ENCODE measurements at regions not wholly inside any gene's neighbourhood (a gene's known extent, or its start where the extent isn't known, plus 50 kb on each side); places are given as distances from the start of the nearest gene placed in this dataset.

- TF ChIP-seq EZH2phosphoT487 (IDR thresholded peaks at IDR 0.05; ENCODE audit: borderline replicate concordance, low read length) (no peak), EZH2 (IDR thresholded peaks at IDR 0.05; ENCODE audit: low read length, unreplicated experiment) (no peak), CTCF (conservative IDR thresholded peaks at IDR 0.05; ENCODE audit: low read depth, low read length) (no peak)
- H3F3A ChIP-seq (ENCODE audit: low read length, unreplicated experiment) = no peaks in the 10 kb centered on the region
These were observed 674.6 kb upstream of the SGCG start for GRCh38 chr13:22506096-22506691.

GRCh38 chr13:22517544-22517943 lies 663.2 kb upstream of the SGCG start:
- CTCF ChIA-PET = no interaction called here
- H3K4me3 ChIP-seq (ENCODE audit: low read length) = no peak overlapping the region
- TF ChIP-seq EZH2 (IDR thresholded peaks at IDR 0.05; ENCODE audit: low read length, unreplicated experiment) (no peak), EZH2phosphoT487 (IDR thresholded peaks at IDR 0.05; ENCODE audit: borderline replicate concordance, low read length) (no peak), CTCF (conservative IDR thresholded peaks at IDR 0.05; ENCODE audit: low read depth, low read length) (no peak)
- no peak overlapping the region for H3K9ac ChIP-seq (ENCODE audit: low read length)
- no peaks in the 10 kb centered on the region for H3K79me2 ChIP-seq (ENCODE audit: low read length)
- H3K9me3 ChIP-seq (ENCODE audit: low read length) = no peaks in the 10 kb centered on the region
- no TSS peak for BruUV-seq (replicated peaks)
- H3K27me3 ChIP-seq (ENCODE audit: low read length) = no peaks in the 10 kb centered on the region
- H4K20me1 ChIP-seq (ENCODE audit: low read length) = no peaks in the 10 kb centered on the region
- H3F3A ChIP-seq (ENCODE audit: low read length, unreplicated experiment) = no peaks in the 10 kb centered on the region
- no peak overlapping the region for H2AFZ ChIP-seq (ENCODE audit: low read length)
- DNase-seq (no peak), ATAC-seq (no peak)
- H3K9me2 ChIP-seq (replicated peaks; ENCODE audit: low read length) = no peaks in the 10 kb centered on the region
- H3K36me3 ChIP-seq (ENCODE audit: low read depth, low read length) = no peaks in the 10 kb centered on the region
- no peak overlapping the region for H3K4me2 ChIP-seq (ENCODE audit: low read length)
- POLR2A ChIA-PET (ENCODE audit: unreplicated experiment) = no interaction called here
- intact Hi-C loops (cut with micrococcal nuclease) = no loop called here
- H3K27ac ChIP-seq (ENCODE audit: low read length) = no peak overlapping the region
- no peaks in the 10 kb centered on the region for H3K4me1 ChIP-seq (ENCODE audit: insufficient read depth, low read length)

More at GRCh38 chr13:22506096-22506691, 674.6 kb upstream of the SGCG start:
- H3K79me2 ChIP-seq (ENCODE audit: low read length) = no peaks in the 10 kb centered on the region
- H3K9ac ChIP-seq (ENCODE audit: low read length) = no peak overlapping the region
- CTCF ChIA-PET = no interaction called here
- H3K27me3 ChIP-seq (ENCODE audit: low read length) = no peaks in the 10 kb centered on the region
- no peaks in the 10 kb centered on the region for H3K9me3 ChIP-seq (ENCODE audit: low read length)
- no peaks in the 10 kb centered on the region for H3K36me3 ChIP-seq (ENCODE audit: low read depth, low read length)
- H3K9me2 ChIP-seq (replicated peaks; ENCODE audit: low read length) = no peaks in the 10 kb centered on the region
- H2AFZ ChIP-seq (ENCODE audit: low read length) = no peak overlapping the region
- ATAC-seq (no peak), DNase-seq (no peak)
- BruUV-seq (replicated peaks) = no TSS peak
- no peak overlapping the region for H3K27ac ChIP-seq (ENCODE audit: low read length)
- intact Hi-C loops (cut with micrococcal nuclease) = no loop called here
- H3K4me2 ChIP-seq (ENCODE audit: low read length) = no peak overlapping the region
- H3K4me1 ChIP-seq (ENCODE audit: insufficient read depth, low read length) = no peaks in the 10 kb centered on the region
- POLR2A ChIA-PET (ENCODE audit: unreplicated experiment) = no interaction called here
- H4K20me1 ChIP-seq (ENCODE audit: low read length) = no peaks in the 10 kb centered on the region
- H3K4me3 ChIP-seq (ENCODE audit: low read length) = no peak overlapping the region

- ChIA-PET CTCF (no interaction called here), POLR2A (ENCODE audit: unreplicated experiment) (no interaction called here)
- Histone ChIP-seq H4K20me1 (ENCODE audit: low read length) (no peaks in the 10 kb centered on the region), H3K27ac (ENCODE audit: low read length) (no peak overlapping the region), H3F3A (ENCODE audit: low read length, unreplicated experiment) (no peaks in the 10 kb centered on the region), H3K9me2 (replicated peaks; ENCODE audit: low read length) (no peaks in the 10 kb centered on the region), H2AFZ (ENCODE audit: low read length) (no peak overlapping the region), H3K79me2 (ENCODE audit: low read length) (no peaks in the 10 kb centered on the region), H3K4me1 (ENCODE audit: insufficient read depth, low read length) (no peaks in the 10 kb centered on the region), H3K9me3 (ENCODE audit: low read length) (no peaks in the 10 kb centered on the region), H3K4me2 (ENCODE audit: low read length) (no peak overlapping the region), H3K9ac (ENCODE audit: low read length) (no peak overlapping the region), H3K27me3 (ENCODE audit: low read length) (no peaks in the 10 kb centered on the region), H3K36me3 (ENCODE audit: low read depth, low read length) (no peaks in the 10 kb centered on the region), H3K4me3 (ENCODE audit: low read length) (no peak overlapping the region)
- intact Hi-C loops (cut with micrococcal nuclease) = no loop called here
- TF ChIP-seq EZH2 (IDR thresholded peaks at IDR 0.05; ENCODE audit: low read length, unreplicated experiment) (no peak), CTCF (conservative IDR thresholded peaks at IDR 0.05; ENCODE audit: low read depth, low read length) (no peak), EZH2phosphoT487 (IDR thresholded peaks at IDR 0.05; ENCODE audit: borderline replicate concordance, low read length) (no peak)
- no TSS peak for BruUV-seq (replicated peaks)
- DNase-seq (no peak), ATAC-seq (no peak)
These were observed 643.9 kb upstream of the SGCG start for GRCh38 chr13:22536851-22537250.
